Erythroblast (primary cell): ENCODE measurements at regions not wholly inside any gene's neighbourhood (a gene's known extent, or its start where the extent isn't known, plus 50 kb on each side); places are given as distances from the start of the nearest gene placed in this dataset.
"Not testable (repeated sequence)": the region's sequence is repeated elsewhere in the genome, so short reads cannot be mapped to it uniquely, and the experiment has no call there.

Experiments
- DNase-seq, 2 experiments: peaks; one replicate each; lab custom pipeline; 2025; lab: John Stamatoyannopoulos, UW
- GATA1 ChIP-seq: IDR thresholded peaks from 2 replicates; pipeline ENCODE4 v1.6.1; 2011; ENCODE audit warnings: low read depth, mild to moderate bottlenecking, control low read depth, low read length, moderate library complexity
- POLR2A ChIP-seq: IDR thresholded peaks from 2 replicates; pipeline ENCODE4 v1.6.1; 2011; ENCODE audit warnings: mild to moderate bottlenecking, low read length

DNA sequence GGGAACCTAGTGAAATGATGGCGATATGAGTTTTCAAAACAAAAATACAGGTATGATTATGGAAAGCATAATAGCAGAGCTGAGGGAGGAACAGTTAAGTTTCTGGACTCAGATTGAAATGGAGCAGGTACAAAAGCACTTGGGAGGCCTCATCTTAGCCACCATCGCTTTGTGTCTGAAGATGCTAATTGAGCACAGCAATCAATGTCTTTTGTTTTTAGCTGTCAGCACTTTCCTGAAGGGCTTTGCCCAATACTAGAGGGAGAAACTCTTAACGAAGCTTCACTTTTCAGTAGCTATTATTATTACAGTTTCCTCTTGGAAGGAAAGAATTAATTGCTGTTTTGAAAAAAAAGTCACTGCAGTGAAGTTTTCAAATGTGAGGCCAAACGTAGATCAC, 348.7 kb downstream of the RWDD3 start:
- no peak for DNase-seq
- TF ChIP-seq POLR2A (no peak), GATA1 (no peak)

DNA sequence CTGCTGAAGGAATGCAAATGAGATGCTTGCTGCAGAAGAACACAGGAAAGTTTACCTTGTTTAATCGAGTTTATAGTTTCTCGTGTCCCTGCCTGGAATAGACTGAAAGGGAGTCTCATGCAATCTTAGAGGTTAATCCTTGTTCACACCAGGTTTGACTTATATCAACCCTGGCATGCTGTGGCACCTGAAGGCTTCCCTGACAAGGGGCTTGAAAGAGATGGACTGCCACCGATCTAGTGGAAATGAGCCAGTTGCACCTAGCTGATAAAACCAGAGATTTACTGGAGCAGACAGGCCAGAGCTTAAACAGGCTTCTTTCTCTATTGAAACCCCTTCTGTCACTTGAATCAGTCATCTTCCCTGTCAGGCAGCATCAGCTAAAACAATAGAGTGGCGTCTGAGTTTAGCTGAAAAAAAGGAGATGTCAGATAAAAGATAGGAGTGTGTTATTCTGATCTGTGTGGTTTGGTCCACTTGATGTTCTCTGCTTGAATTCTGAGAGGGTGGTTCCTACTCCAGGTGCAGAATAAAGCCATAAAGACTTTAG, 349.7 kb downstream of the RWDD3 start:
- DNase-seq: no peak
- TF ChIP-seq GATA1 (no peak), POLR2A (no peak)

DNA sequence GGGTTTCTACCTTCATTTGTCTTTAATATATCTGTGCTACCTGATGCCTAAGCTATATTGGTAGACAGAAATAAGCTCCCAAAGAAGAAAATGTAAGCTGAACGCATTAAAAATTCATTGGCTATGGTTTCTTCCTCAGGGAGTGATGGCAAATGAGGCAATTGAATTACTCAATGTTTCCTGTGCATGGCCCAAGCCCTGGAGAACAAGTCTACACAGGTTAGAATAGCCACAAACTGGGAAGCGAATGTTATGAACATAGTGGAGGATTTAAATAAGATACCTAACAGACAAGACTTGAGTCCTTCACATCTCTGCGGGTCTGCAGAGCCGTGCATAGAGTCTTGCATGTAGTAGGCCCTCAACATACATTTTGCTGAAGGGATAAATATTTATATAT, 350.3 kb downstream of the RWDD3 start:
- no peak for TF ChIP-seq POLR2A
- no peak for TF ChIP-seq GATA1
- no peak for DNase-seq

DNA sequence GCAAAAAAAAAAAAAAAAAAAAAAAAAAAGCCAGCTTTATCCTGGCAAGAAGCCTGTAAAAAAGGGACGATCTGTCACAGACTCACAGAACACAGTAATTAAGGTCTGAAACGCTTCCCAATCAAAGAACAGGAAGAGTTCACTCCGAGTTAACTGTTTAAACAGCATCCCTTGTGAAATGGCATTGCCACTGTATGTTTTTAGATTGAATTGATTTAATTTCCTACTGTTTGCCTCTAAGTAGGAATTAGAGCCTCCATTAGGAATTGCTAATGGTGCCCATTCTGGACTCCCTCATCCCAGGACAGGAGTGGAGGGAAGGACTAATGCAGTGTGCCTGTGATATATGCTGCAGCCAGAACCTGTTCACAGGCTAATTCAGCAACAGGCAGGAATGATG, 370.8 kb downstream of the RWDD3 start:
- no peak for TF ChIP-seq POLR2A
- TF ChIP-seq GATA1: no peak
- DNase-seq: no peak

DNA sequence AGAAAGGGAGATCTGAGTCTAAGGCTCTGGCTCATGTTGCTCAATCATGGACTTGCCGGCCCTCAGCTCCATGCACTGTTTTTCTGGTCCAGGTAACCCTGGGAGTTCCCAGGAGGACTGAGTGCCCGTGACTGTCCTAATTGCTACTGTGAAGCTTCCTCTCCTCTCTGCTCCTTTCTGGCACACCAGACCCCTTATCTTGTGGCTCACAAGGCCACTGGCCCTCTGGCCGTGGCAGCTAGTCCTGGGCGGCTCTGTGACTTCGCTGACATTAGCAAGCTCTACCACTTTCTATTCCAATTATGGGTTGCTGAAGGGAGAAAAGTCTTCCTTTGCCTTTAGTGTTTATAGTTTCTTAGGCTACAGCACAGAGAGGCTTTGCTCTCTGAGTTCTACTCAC, 380.2 kb downstream of the RWDD3 start:
- no peak for TF ChIP-seq GATA1
- TF ChIP-seq POLR2A: no peak
- no peak for DNase-seq

DNA sequence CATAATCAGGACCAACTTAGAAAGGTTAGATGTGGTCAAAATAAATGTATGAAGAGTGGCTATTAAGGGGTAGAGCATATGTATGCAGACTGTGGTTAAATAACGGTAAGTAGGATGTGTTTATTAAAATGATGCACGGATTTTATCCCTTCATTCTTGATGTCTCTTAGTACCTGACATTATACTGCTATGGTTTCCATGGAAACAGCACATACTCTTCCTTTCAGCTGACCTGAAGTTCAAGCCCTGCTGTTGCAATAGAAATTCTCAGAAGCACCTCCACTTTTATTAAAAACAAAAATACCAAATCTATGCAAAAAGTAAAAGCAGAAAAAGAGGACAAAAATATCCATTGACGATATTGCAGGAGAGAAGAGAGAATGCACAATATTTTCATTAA, 381.4 kb downstream of the RWDD3 start:
- no peak for DNase-seq
- TF ChIP-seq GATA1 (no peak), POLR2A (no peak)

DNA sequence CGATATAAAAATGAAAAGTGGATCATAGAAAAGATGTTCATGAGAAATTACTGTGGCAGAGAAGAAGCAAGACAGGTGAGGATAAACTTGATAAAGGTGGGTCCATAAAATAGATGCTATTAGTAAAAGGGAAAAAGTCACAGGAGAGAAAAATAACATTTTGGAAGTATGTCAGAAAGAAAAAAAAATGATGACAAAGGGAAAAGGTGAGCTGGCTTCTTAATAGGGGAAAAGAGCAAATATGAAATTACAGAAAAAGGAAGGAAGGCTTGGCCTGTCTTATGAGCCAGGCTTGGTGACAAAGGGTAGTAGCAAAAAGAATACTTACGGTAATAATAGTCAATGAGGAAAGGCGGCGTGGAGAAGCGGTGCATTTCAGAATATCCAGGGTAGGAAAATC, 386.1 kb downstream of the RWDD3 start:
- DNase-seq: no peak
- TF ChIP-seq POLR2A (no peak), GATA1 (no peak)

DNA sequence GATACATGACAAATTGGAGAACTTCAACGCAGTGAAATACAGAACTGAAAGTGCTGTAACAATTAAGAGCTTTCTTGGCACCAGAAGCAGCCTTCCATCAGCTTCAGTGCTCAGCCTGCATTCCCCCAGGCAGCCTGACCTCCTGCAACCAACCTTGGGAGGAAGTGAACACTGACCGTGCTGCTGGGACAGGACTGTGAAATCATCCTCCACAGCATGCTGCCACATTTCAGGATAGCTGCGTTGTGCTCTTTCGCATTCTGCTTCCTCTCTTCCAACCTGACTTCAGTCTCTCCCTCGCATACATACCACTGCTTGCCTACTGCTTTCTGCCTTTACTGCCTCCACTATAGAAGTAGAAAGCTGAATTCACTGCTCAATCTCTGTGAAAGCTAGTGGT, 388.6 kb downstream of the RWDD3 start:
- no peak for TF ChIP-seq POLR2A
- no peak for DNase-seq

DNA sequence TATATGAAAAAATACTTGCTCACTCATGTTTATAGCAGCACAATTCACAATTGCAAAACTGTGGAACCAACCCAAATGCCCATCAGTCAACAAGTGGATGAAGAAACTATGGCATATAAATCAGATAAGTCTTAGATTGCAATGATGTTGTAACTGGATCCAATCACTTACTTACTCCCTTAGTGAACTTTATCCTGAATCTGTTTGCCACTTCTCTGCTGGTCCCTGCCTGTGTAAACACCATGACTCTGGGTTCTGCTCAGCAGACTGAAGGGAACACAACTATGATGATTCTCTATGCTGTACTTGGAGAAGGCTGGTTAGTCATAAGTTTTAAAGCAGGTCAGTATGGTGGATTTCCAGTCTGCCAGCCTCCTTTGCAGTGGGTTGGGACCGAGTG, 391.2 kb downstream of the RWDD3 start:
- TF ChIP-seq GATA1 (no peak), POLR2A (no peak)
- no peak for DNase-seq

DNA sequence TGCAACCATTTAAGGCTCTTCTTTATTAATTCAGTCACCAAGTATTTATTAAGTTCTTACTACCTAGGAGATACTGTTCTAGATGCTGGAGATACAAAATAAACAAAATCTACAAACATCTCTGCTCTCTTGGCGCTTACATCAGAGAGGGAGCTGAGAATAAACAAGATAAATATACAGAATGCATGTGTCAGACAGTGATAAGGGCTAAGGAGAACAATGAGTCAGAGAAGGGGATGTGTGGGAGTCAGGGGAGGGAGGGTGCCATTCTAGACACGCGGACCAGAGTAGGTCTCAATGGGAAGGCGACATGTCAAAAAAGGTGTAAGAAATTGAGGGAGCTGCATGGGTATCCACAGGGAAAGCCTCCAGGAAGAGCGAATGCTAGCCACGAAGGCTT, 393.2 kb downstream of the RWDD3 start:
- DNase-seq: peak; percentile 13 to 35
- TF ChIP-seq GATA1: no peak
- TF ChIP-seq POLR2A: no peak

DNA sequence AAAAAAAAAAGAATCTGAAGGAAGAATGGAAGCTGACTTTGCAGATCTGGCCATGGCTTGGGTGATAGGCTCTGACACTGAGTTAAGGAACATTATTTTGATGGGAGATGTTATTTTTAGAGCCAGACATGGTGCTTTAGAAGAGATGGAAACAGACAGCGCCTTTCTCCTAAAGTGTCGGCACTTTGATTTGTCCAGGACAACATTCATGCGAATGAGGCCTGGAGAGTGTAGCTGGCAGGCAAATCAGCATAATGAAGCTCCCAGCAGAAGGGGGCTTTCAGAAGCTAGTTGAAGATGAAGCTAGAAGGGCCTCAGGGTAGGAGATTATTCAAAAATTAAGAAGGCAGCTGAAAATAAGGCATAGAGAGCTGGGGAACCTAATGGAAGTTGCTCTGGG, 397.7 kb downstream of the RWDD3 start:
- DNase-seq: no peak
- TF ChIP-seq GATA1: no peak
- no peak for TF ChIP-seq POLR2A

DNA sequence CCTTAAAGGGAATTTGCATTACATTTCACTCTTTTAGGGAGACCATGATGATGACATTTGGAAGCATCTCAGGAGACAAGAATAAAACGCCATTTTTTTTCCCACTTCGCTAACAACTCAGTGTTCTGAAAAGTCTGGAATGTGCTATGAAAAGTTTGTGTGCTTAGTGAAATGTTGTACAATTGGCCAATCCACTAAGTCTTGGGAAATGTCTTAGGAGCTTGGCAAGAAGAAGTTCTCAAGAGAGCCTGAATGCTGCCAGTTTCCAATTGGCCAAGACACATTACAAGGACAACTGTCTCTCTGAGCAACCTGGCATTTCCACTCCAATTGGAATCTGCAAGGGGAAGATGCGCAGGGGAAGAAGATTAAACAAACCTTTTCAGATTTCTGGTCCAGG, 401.8 kb downstream of the RWDD3 start:
- no peak for DNase-seq
- TF ChIP-seq POLR2A (no peak), GATA1 (no peak)

DNA sequence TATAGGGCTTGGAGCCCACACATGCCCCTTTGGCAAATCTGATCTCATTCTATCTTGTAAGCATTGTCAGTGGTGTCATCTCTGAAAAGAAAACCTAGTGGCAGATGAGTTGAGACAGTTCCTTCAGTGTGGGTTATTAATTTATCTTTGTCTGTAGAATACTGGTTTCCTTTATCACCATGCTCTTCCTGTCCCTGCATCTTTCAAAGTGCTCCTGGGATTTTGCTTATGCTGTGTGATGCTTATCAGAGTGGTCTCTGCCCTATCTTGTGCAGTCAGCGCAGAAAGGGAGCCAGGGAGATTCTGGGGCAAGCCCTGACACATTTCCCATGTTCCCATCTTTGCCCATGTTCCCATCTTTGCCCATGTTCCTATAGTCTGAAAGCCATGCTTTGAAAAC, 402.9 kb downstream of the RWDD3 start:
- TF ChIP-seq GATA1 (no peak), POLR2A (no peak)
- no peak for DNase-seq

DNA sequence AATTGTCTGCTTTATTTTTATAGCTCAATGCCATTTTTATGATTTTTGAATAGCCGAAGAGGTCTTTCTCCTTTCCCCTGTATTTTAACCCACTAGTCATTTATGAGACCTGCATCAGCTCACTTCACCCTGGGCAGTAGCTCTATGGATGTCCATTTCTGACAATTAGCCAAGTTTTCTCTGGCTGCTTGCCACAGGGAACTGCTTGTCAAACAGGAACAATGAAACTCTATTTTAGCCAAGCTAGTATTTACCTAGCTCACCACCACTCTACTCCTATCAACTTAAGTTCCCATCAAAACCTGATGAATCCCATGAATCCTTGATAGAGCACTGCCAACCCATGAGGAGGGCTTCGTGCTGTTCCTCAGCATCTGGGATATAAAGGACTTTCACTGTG, 406.7 kb downstream of the RWDD3 start:
- no peak for DNase-seq
- TF ChIP-seq GATA1 (no peak), POLR2A (no peak)

DNA sequence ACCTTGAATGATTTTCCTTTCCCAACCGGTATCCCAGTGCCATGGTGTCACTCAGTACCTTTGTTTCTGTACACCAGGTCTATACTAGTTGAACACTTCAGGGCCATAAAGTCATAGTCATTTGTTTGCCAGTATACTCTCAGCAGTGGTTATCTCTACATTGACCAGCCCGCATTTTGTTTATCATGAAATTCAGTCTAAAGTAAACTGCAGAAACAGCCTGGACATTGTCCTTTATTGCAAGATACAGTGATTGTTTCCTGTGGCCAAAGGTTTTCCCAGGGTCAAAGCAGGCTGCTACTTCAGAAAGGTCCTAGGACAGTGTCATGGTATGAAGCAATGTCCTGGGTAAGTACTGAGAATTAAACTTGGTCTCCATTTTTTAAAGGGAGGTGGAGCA, 407.4 kb downstream of the RWDD3 start:
- DNase-seq: no peak
- no peak for TF ChIP-seq POLR2A
- TF ChIP-seq GATA1: no peak

DNA sequence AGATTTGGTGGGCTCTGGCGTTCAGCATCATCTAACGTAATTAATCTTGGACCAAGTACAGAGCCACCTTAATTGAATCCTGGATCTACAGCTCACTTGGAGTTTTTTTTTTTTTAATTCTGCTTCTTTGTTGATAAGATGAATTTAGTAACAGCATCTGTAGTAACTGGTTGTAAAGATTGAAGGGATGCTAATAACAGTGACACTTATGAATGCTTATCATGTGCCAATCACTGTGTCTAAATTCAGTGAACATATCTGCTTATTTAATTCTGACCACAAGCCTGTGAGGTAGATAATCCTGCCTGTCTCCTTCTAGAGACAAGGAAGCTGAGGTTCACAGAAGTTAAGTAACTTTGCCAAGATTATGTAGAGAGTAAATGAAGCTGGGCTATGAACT, 408.0 kb downstream of the RWDD3 start:
- DNase-seq: no peak
- TF ChIP-seq POLR2A (no peak), GATA1 (no peak)

DNA sequence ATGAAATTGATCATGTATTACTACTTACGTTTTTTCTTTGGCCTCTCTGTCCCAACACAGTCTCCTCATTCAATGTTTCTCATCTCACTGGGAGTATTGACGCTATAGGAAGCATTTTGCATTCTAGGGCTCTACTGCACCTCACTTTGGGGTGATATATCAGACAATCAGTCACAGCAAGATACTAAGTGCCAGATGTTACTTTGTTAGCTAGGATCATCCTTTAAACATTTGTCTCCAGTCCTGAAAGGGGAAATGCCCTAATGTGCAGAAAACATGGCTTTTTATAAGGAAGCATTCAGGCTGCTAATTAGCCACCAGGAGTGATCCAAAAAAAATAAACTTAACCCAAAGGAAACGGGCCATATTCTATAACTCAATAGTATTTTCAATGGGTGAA, 409.1 kb downstream of the RWDD3 start:
- DNase-seq: no peak
- TF ChIP-seq POLR2A (no peak), GATA1 (no peak)

DNA sequence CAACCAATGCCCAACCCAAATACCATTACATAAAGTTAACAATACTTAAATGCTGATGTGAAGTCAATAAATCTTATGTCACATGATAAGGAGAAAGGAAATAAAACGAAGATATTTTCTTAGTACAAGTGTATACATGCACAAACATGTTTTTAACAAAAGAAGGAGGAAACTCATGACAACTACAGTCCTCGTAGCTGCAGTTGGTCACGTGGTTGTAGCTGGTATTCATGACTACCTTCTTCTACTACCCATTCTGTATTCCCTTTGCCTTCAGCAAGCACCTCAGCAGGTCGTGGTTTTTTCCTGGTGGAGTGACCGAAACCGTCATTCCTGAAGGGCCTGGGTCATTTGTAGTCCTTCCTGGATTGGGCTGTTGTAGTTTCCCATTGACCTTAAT, 411.1 kb downstream of the RWDD3 start:
- not testable (repeated sequence) for DNase-seq
